Mammary epithelial cell (primary cell): ENCODE measurements at regions not wholly inside any gene's neighbourhood (a gene's known extent, or its start where the extent isn't known, plus 50 kb on each side); places are given as distances from the start of the nearest gene placed in this dataset.

Source experiments
- CTCF ChIP-seq, 2 donors: IDR thresholded peaks in 1 of 2; conservative IDR thresholded peaks in 1 of 2; 2 replicates each; pipeline ENCODE4 v1.5.1; 2011 to 2012; ENCODE audit warnings: inconsistent platforms in 2 of 2, low read length in 2 of 2, mild to moderate bottlenecking in 2 of 2, control low read depth in 1 of 2, low read depth in 1 of 2; ENCODE audit not compliant: insufficient read depth in 1 of 2; ENCODE audit errors: extremely low read depth in 1 of 2
- EZH2 ChIP-seq: IDR thresholded peaks from 2 replicates; pipeline ENCODE4 v1.6.1; 2012; ENCODE audit warnings: low read length, inconsistent platforms, borderline replicate concordance

- TF ChIP-seq CTCF (conservative IDR thresholded peaks at IDR 0.05 in 1 of 2, IDR thresholded peaks at IDR 0.05 in 1 of 2; ENCODE audit: extremely low read depth in 1 of 2, insufficient read depth in 1 of 2, low read depth in 1 of 2, low read length in 2 of 2) (no peak), EZH2 (no peak)
Measured at GRCh38 chr18:42611134-42611533, 504.4 kb downstream of the RIT2 start.
